Tibial artery (tissue), 4 donors: ENCODE measurements at regions not wholly inside any gene's neighbourhood (a gene's known extent, or its start where the extent isn't known, plus 50 kb on each side); places are given as distances from the start of the nearest gene placed in this dataset.

Source experiments
- DNase-seq, 2 donors: peaks; one replicate each; pipeline ENCODE4 v3.0.0-alpha.2; 2019
- H3K27ac ChIP-seq, 2 donors: fragments of 200-600 bp; sonication (generic) in 1 of 2; 1 replicate in 1 of 2; 2 replicates in 1 of 2; pipeline ENCODE4 v1.5.1; 2018 to 2019; ENCODE audit warnings: mild to moderate bottlenecking in 1 of 2
- H3K27me3 ChIP-seq, 2 donors: fragments of 200-600 bp; sonication (generic) in 1 of 2; one replicate each; pipeline versions ENCODE4 v1.5.1 to v1.6.0; 2016 to 2019
- H3K36me3 ChIP-seq, 3 donors: fragments of 200-600 bp; sonication (generic) in 2 of 3; one replicate each; pipeline ENCODE4 v1.5.1; 2016 to 2019; ENCODE audit warnings: mild to moderate bottlenecking in 2 of 3
- H3K4me1 ChIP-seq, 4 donors: fragments of 200-600 bp; sonication (generic) in 2 of 4; 1 replicate in 3 of 4; 2 replicates in 1 of 4; pipeline ENCODE4 v1.5.1; 2016 to 2019
- H3K4me3 ChIP-seq, 2 donors: fragments of 200-600 bp; sonication (generic) in 1 of 2; 1 replicate in 1 of 2; 2 replicates in 1 of 2; pipeline ENCODE4 v1.5.1; 2018 to 2019; ENCODE audit warnings: mild to moderate bottlenecking in 2 of 2
- H3K9me3 ChIP-seq, 3 donors: fragments of 200-600 bp; sonication (generic) in 1 of 3; one replicate each; pipeline ENCODE4 v1.5.1; 2016 to 2019
- intact Hi-C: fragments of 100-400 bp; cut with DNase I; formaldehyde crosslinking; loops from one replicate; pipeline ENCODE4 v1.15.0; 2023; ENCODE audit warnings: low total_unique reads
- TF ChIP-seq, protein P1 (sequence below), 2 experiments: fragments of 200-600 bp in 1 of 2; fragments of 450-650 bp in 1 of 2; IDR thresholded peaks; one replicate each; pipeline ENCODE4 v1.5.1; 2017 to 2019; ENCODE audit warnings: antibody characterized with exemption in 2 of 2, mild to moderate bottlenecking in 1 of 2, moderate library complexity in 1 of 2

DNA sequence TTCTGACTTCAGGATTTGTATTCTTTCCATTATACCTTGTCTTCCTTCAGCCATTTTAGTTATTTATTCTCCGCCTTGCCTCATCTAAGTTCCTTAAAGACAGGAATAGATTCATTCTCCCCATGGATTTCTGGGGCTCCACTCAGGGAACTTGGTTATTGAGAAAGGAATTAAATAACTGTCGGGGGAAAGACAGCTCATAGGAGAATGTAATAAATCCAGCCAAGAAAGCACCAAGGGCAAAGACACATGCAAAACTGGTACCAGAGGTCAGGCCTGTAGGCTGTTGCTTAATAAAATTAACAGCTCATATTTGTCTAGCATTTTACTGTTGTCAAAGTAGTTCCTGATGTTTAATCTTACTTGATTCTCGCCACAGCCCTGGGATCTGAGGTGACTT is 357.2 kb downstream of the TMEM38B start:
- Histone ChIP-seq H3K4me3 (no peak overlapping the region), H3K9me3 (peaks cover 0 to 7% (median 1%) of the 10 kb centered on the region in 3 donors), H3K27me3 (no peaks in the 10 kb centered on the region), H3K27ac (no peak overlapping the region), H3K36me3 (no peaks in the 10 kb centered on the region), H3K4me1 (no peaks in the 10 kb centered on the region)
- no peak for DNase-seq
- TF ChIP-seq, protein P1, sequence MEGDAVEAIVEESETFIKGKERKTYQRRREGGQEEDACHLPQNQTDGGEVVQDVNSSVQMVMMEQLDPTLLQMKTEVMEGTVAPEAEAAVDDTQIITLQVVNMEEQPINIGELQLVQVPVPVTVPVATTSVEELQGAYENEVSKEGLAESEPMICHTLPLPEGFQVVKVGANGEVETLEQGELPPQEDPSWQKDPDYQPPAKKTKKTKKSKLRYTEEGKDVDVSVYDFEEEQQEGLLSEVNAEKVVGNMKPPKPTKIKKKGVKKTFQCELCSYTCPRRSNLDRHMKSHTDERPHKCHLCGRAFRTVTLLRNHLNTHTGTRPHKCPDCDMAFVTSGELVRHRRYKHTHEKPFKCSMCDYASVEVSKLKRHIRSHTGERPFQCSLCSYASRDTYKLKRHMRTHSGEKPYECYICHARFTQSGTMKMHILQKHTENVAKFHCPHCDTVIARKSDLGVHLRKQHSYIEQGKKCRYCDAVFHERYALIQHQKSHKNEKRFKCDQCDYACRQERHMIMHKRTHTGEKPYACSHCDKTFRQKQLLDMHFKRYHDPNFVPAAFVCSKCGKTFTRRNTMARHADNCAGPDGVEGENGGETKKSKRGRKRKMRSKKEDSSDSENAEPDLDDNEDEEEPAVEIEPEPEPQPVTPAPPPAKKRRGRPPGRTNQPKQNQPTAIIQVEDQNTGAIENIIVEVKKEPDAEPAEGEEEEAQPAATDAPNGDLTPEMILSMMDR (IDR thresholded peaks at IDR 0.05), result no peak
- intact Hi-C loops, result no loop called here

DNA sequence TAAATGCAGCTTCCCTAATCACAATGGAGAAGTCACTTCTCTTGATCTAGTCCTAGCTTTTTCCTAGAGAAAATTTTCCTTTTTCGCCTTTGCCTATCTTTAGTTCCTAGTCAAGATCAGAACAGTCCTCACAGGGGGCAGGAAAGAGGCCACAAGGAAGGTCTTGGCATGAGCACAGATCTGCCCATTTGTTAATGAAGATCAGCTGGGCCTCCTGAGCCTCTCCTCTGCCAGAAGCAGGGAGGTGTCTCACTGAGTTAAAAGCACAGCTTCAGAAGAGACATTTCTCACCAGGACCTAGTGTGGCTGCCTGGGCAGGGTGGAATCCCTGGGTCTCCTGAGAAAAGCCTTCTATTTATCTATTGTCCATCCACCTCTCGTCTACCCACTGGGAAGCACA is 357.8 kb downstream of the TMEM38B start:
- Histone ChIP-seq H3K4me1 (no peaks in the 10 kb centered on the region), H3K27ac (no peak overlapping the region), H3K36me3 (no peaks in the 10 kb centered on the region), H3K27me3 (no peaks in the 10 kb centered on the region), H3K4me3 (no peak overlapping the region), H3K9me3 (peaks cover 0 to 1% (median 0%) of the 10 kb centered on the region in 3 donors)
- no peak for DNase-seq
- TF ChIP-seq, protein P1 (IDR thresholded peaks at IDR 0.05), result no peak
- intact Hi-C loops, result no loop called here

DNA sequence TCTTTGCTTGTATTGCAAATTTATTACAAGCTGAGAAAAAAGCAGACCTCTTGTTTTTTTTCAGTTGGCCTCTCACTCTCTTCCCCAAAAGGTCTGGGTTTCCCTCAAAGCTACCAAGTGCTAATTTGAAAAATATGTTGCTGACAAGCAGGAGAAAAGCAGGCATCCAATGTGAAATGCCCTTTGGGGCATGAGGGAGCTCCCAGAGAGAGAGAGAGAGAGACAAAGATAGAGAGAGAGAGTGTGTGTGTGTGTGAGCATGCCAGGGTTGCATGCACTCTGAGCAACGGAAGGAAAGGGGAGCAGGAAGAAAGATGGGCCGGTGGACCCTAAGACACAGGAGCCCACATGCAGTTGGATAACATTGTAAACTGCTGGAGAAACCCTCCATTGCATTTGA is 358.4 kb downstream of the TMEM38B start:
- Histone ChIP-seq H3K27me3 (no peaks in the 10 kb centered on the region), H3K9me3 (no peaks in the 10 kb centered on the region), H3K36me3 (no peaks in the 10 kb centered on the region), H3K27ac (no peak overlapping the region), H3K4me3 (no peak overlapping the region), H3K4me1 (no peaks in the 10 kb centered on the region)
- intact Hi-C loops, result no loop called here
- no peak for DNase-seq
- TF ChIP-seq, protein P1 (IDR thresholded peaks at IDR 0.05), result no peak

DNA sequence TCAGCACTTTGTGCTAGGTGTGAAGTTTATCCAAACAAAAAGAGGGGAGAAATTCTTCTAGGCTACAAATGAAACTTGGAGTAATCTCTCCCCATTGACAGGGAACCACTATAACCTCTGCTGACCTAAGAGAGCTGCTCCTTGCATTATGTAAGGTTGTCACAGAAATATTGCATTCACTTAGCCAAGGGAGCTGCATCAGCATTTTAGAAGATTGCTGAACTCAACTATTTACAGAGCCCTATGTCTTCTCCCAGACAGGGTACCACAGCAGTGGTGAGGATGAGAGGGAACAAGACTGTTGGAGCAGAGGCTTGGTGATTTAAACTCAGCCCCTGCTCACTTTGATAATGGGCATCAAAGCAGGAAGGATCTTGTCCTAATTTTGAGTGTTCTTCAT is 362.0 kb downstream of the TMEM38B start:
- no peaks in the 10 kb centered on the region for H3K36me3 ChIP-seq
- H3K4me3 ChIP-seq, result no peak overlapping the region
- H3K4me1 ChIP-seq, result no peaks in the 10 kb centered on the region
- TF ChIP-seq, protein P1 (IDR thresholded peaks at IDR 0.05), result no peak
- no peaks in the 10 kb centered on the region for H3K9me3 ChIP-seq
- DNase-seq, result no peak
- intact Hi-C loops, result no loop called here
- H3K27ac ChIP-seq, result no peak overlapping the region
- H3K27me3 ChIP-seq, result no peaks in the 10 kb centered on the region

DNA sequence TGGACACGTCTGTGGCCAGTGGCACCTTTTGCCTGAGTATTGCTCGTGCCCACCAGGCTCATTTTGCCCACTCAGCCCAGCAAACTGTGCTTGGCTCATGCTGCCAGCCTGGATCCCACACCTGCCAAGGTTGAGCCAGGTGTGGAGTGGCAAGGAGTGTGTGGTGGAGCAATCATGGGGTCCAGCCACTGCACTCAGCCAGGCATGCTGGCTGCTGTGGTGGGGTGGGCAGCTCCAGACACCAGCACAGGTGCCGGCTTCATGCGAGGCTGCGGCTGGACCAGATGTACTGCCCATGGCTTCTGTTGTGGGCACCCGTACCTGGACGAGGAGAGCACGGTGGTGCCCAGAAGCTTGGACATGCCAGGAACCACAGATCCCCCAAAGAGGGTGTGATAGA is 364.1 kb downstream of the TMEM38B start:
- Histone ChIP-seq H3K9me3 (no peaks in the 10 kb centered on the region), H3K36me3 (no peaks in the 10 kb centered on the region), H3K4me3 (no peak overlapping the region), H3K27me3 (no peaks in the 10 kb centered on the region), H3K27ac (no peak overlapping the region), H3K4me1 (no peaks in the 10 kb centered on the region)
- no peak for DNase-seq
- TF ChIP-seq, protein P1 (IDR thresholded peaks at IDR 0.05), result no peak
- intact Hi-C loops, result no loop called here

DNA sequence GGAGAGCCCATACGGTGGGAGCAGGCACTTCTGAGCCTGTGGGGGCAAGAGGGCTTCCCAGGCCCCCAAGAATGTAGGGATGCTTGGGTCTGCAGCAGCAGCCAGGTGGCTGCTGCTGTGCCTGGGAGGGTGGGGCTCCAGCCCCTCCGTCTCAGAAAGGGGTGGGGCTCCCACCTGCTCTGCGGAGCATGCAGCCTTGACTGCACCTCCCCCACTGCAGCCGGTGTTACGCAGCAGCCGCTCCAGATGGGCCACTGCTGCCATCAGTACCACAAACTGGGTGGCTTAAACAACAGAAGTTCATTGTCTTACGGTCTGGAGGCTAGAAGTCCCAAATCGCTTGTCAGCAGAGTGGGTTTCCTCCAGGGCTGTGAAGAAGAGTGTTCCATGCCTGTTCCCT is 365.5 kb downstream of the TMEM38B start:
- TF ChIP-seq, protein P1 (IDR thresholded peaks at IDR 0.05), result no peak

More for the DNA sequence above, 365.5 kb downstream of the TMEM38B start:
- no peaks in the 10 kb centered on the region for H3K27me3 ChIP-seq
- no peak overlapping the region for H3K27ac ChIP-seq
- H3K36me3 ChIP-seq, result no peaks in the 10 kb centered on the region
- intact Hi-C loops, result no loop called here
- no peaks in the 10 kb centered on the region for H3K4me1 ChIP-seq
- no peak for DNase-seq
- H3K4me3 ChIP-seq, result no peak overlapping the region
- no peaks in the 10 kb centered on the region for H3K9me3 ChIP-seq
